HG03108 (cell line): ENCODE measurements at regions not wholly inside any gene's neighbourhood (a gene's known extent, or its start where the extent isn't known, plus 50 kb on each side); places are given as distances from the start of the nearest gene placed in this dataset.
"Not testable (repeated sequence)": the region's sequence is repeated elsewhere in the genome, so short reads cannot be mapped to it uniquely, and the experiment has no call there.

Experiments used
- ATAC-seq: cut with Tn5 transposase; IDR thresholded peaks from one replicate; pipeline ENCODE4 v1.9.1; 2021; ENCODE audit warnings: moderate library complexity; ENCODE audit not compliant: unreplicated experiment

GRCh38 chr4:109378511-109378910, 55.1 kb upstream of the SEC24B start:
- ATAC-seq, result no peak

GRCh38 chr4:109378076-109378475, 55.5 kb upstream of the SEC24B start:
- ATAC-seq, result no peak

GRCh38 chr4:109375778-109376414, 57.7 kb upstream of the SEC24B start:
- ATAC-seq, result no peak

GRCh38 chr4:109368661-109369060, 65.0 kb upstream of the SEC24B start:
- no peak for ATAC-seq

GRCh38 chr4:109365939-109366338, 63.5 kb upstream of the COL25A1 start:
- ATAC-seq, result no peak

- ATAC-seq, result not testable (repeated sequence)
These were observed 62.8 kb upstream of the COL25A1 start for GRCh38 chr4:109365297-109365696.

GRCh38 chr4:109359040-109359646, 56.7 kb upstream of the COL25A1 start:
- peak; percentile 80 for ATAC-seq

GRCh38 chr4:109355835-109356234, 53.4 kb upstream of the COL25A1 start:
- ATAC-seq, result no peak

- ATAC-seq, result no peak
These were observed 50.5 kb upstream of the COL25A1 start for GRCh38 chr4:109352941-109353340.
